Activated CD4-positive, alpha-beta memory T cell treated with anti-CD3 and anti-CD28 coated beads for 36 hours (primary cell): ENCODE measurements at regions not wholly inside any gene's neighbourhood (a gene's known extent, or its start where the extent isn't known, plus 50 kb on each side); places are given as distances from the start of the nearest gene placed in this dataset.
"Not testable (repeated sequence)": the region's sequence is repeated elsewhere in the genome, so short reads cannot be mapped to it uniquely, and the experiment has no call there.

ENCODE experiments used
- CTCF ChIA-PET: fragments of 350-600 bp; sonication (Branson Sonifier 250); formaldehyde crosslinking; loops from one replicate; lab custom pipeline; 2021; ENCODE audit warnings: antibody characterized with exemption, inconsistent platforms; lab: Charles Lee
- POLR2A ChIA-PET: fragments of 350-600 bp; sonication (Branson Sonifier 250); formaldehyde crosslinking; loops from one replicate; lab custom pipeline; 2021; ENCODE audit warnings: antibody characterized with exemption; lab: Charles Lee
- DNase-seq: peaks from one replicate; pipeline ENCODE4 v3.0.0-alpha.2; 2020
- H3K27ac Mint-ChIP-seq: one replicate; pipeline ENCODE4 v1.8.0; 2021; ENCODE audit warnings: mixed read lengths
- H3K27me3 Mint-ChIP-seq: one replicate; pipeline ENCODE4 v1.8.0; 2021; ENCODE audit warnings: mixed read lengths
- H3K36me3 Mint-ChIP-seq: one replicate; pipeline ENCODE4 v1.8.0; 2021; ENCODE audit warnings: mixed read lengths
- H3K4me1 Mint-ChIP-seq: one replicate; pipeline ENCODE4 v1.8.0; 2021; ENCODE audit warnings: low read depth, mixed read lengths
- H3K4me3 Mint-ChIP-seq: one replicate; pipeline ENCODE4 v1.8.0; 2021; ENCODE audit warnings: mild to moderate bottlenecking, mixed read lengths
- H3K9me3 Mint-ChIP-seq: one replicate; pipeline ENCODE4 v1.8.0; 2021; ENCODE audit warnings: mixed read lengths
- intact Hi-C: fragments of 100-400 bp; cut with micrococcal nuclease; formaldehyde crosslinking; loops from one replicate; pipeline ENCODE4 v1.15.1; 2023

GRCh38 chr11:3511416-3512132, 130.2 kb downstream of the ART5 start:
- DNase-seq, H3K36me3 Mint-ChIP-seq, intact Hi-C loops, CTCF ChIA-PET, POLR2A ChIA-PET, H3K9me3 Mint-ChIP-seq, H3K27me3 Mint-ChIP-seq: not testable (repeated sequence)
- H3K4me3 Mint-ChIP-seq: peak overlapping the region; percentile 75
- H3K27ac Mint-ChIP-seq: peak overlapping the region; percentile 95
- H3K4me1 Mint-ChIP-seq: peaks cover 39% of the 10 kb centered on the region

- H3K36me3 Mint-ChIP-seq, H3K27ac Mint-ChIP-seq, CTCF ChIA-PET, POLR2A ChIA-PET, DNase-seq, H3K9me3 Mint-ChIP-seq, H3K4me3 Mint-ChIP-seq, H3K27me3 Mint-ChIP-seq, intact Hi-C loops: not testable (repeated sequence)
- H3K4me1 Mint-ChIP-seq: peaks cover 44% of the 10 kb centered on the region
These were observed 130.6 kb upstream of the ZNF195 start for GRCh38 chr11:3509563-3509962.

- peaks cover 10% of the 10 kb centered on the region for H3K4me1 Mint-ChIP-seq
- H3K36me3 Mint-ChIP-seq, H3K27me3 Mint-ChIP-seq, H3K9me3 Mint-ChIP-seq, H3K27ac Mint-ChIP-seq, intact Hi-C loops, H3K4me3 Mint-ChIP-seq, DNase-seq, POLR2A ChIA-PET: not testable (repeated sequence)
- CTCF ChIA-PET: interaction anchor here (0.6 kb wide), 1 partner anchor 9 kb away, joined by 3 read pairs; no protein-coding TSS in a partner anchor
These were observed 120.3 kb upstream of the ZNF195 start for GRCh38 chr11:3499198-3499597.

- CTCF ChIA-PET, H3K4me3 Mint-ChIP-seq, POLR2A ChIA-PET, intact Hi-C loops, H3K9me3 Mint-ChIP-seq, H3K27me3 Mint-ChIP-seq, H3K36me3 Mint-ChIP-seq, H3K27ac Mint-ChIP-seq: not testable (repeated sequence)
- H3K4me1 Mint-ChIP-seq: peaks cover 10% of the 10 kb centered on the region
- peak; percentile 32 for DNase-seq
These were observed 119.4 kb upstream of the ZNF195 start for GRCh38 chr11:3498356-3498755.

- CTCF ChIA-PET, intact Hi-C loops, H3K9me3 Mint-ChIP-seq, H3K27ac Mint-ChIP-seq, H3K4me1 Mint-ChIP-seq, DNase-seq, POLR2A ChIA-PET, H3K27me3 Mint-ChIP-seq, H3K36me3 Mint-ChIP-seq, H3K4me3 Mint-ChIP-seq: not testable (repeated sequence)
These were observed 114.2 kb upstream of the ZNF195 start for GRCh38 chr11:3493152-3493551.

- H3K27ac Mint-ChIP-seq, H3K27me3 Mint-ChIP-seq, H3K9me3 Mint-ChIP-seq, DNase-seq, intact Hi-C loops, H3K36me3 Mint-ChIP-seq, H3K4me1 Mint-ChIP-seq, POLR2A ChIA-PET, CTCF ChIA-PET, H3K4me3 Mint-ChIP-seq: not testable (repeated sequence)
These were observed 109.1 kb upstream of the ZNF195 start for GRCh38 chr11:3488003-3488402.

GRCh38 chr11:3485737-3486136, 106.8 kb upstream of the ZNF195 start:
- H3K27ac Mint-ChIP-seq, H3K36me3 Mint-ChIP-seq, H3K9me3 Mint-ChIP-seq, DNase-seq, CTCF ChIA-PET, intact Hi-C loops, POLR2A ChIA-PET, H3K27me3 Mint-ChIP-seq, H3K4me1 Mint-ChIP-seq, H3K4me3 Mint-ChIP-seq: not testable (repeated sequence)

- CTCF ChIA-PET: interaction anchor here (1.1 to 1.5 kb wide), 3 partner anchors 103 to 134 kb away, joined by 3 to 7 read pairs (median 3); no protein-coding TSS in a partner anchor
- POLR2A ChIA-PET, H3K4me3 Mint-ChIP-seq, H3K9me3 Mint-ChIP-seq, H3K36me3 Mint-ChIP-seq, intact Hi-C loops, H3K4me1 Mint-ChIP-seq, H3K27me3 Mint-ChIP-seq, H3K27ac Mint-ChIP-seq: not testable (repeated sequence)
- peak; percentile 25 for DNase-seq
These were observed 98.3 kb upstream of the ZNF195 start for GRCh38 chr11:3476937-3477885.

GRCh38 chr11:3476084-3476936, 97.4 kb upstream of the ZNF195 start:
- H3K27me3 Mint-ChIP-seq, H3K4me3 Mint-ChIP-seq, H3K9me3 Mint-ChIP-seq, DNase-seq, H3K36me3 Mint-ChIP-seq, H3K27ac Mint-ChIP-seq, intact Hi-C loops, H3K4me1 Mint-ChIP-seq, POLR2A ChIA-PET: not testable (repeated sequence)
- CTCF ChIA-PET: interaction anchor here (1.0 to 1.5 kb wide), 5 partner anchors 104 to 148 kb away, joined by 3 to 7 read pairs (median 3); no protein-coding TSS in a partner anchor

GRCh38 chr11:3468963-3469362, 90.0 kb upstream of the ZNF195 start:
- intact Hi-C loops: not testable (repeated sequence)

GRCh38 chr11:3467599-3467998, 88.7 kb upstream of the ZNF195 start:
- H3K9me3 Mint-ChIP-seq, H3K27me3 Mint-ChIP-seq, H3K4me3 Mint-ChIP-seq, CTCF ChIA-PET, POLR2A ChIA-PET, H3K36me3 Mint-ChIP-seq, intact Hi-C loops, DNase-seq, H3K27ac Mint-ChIP-seq, H3K4me1 Mint-ChIP-seq: not testable (repeated sequence)

More at GRCh38 chr11:3468963-3469362, 90.0 kb upstream of the ZNF195 start:
- H3K9me3 Mint-ChIP-seq, H3K27me3 Mint-ChIP-seq, CTCF ChIA-PET, H3K27ac Mint-ChIP-seq, H3K4me3 Mint-ChIP-seq, H3K36me3 Mint-ChIP-seq, H3K4me1 Mint-ChIP-seq, DNase-seq, POLR2A ChIA-PET: not testable (repeated sequence)

- POLR2A ChIA-PET, DNase-seq, CTCF ChIA-PET: not testable (repeated sequence)
These were observed 76.7 kb upstream of the ZNF195 start for GRCh38 chr11:3455666-3456065.

More at GRCh38 chr11:3455666-3456065, 76.7 kb upstream of the ZNF195 start:
- H3K27ac Mint-ChIP-seq, intact Hi-C loops, H3K36me3 Mint-ChIP-seq, H3K4me1 Mint-ChIP-seq, H3K9me3 Mint-ChIP-seq: not testable (repeated sequence)
- Mint-ChIP-seq H3K27me3 (peaks cover 15% of the 10 kb centered on the region), H3K4me3 (peak overlapping the region; percentile 54)
